Panc1 (cell line): ENCODE measurements at regions not wholly inside any gene's neighbourhood (a gene's known extent, or its start where the extent isn't known, plus 50 kb on each side); places are given as distances from the start of the nearest gene placed in this dataset.

Experiments used
- ATAC-seq: fragments of 200-7000 bp; cut with Tn5 transposase; 2 replicates; pipeline ENCODE4 v1.9.1; 2020; ENCODE audit warnings: mild to moderate bottlenecking, moderate library complexity
- BruUV-seq: library from RNA; stranded (reverse); fragments of 400-500 nt; replicated peaks from 2 replicates; lab custom pipeline; 2021; lab: Mats Ljungman, UMichigan
- CTCF ChIA-PET: fragments of 300-600 bp; sonication (Branson Sonifier 250); formaldehyde crosslinking; loops from one replicate; lab custom pipeline; 2022; ENCODE audit warnings: antibody characterized with exemption; lab: Charles Lee
- POLR2A ChIA-PET: fragments of 300-600 bp; sonication (Branson Sonifier 250); formaldehyde crosslinking; loops from one replicate; lab custom pipeline; 2022; ENCODE audit warnings: antibody characterized with exemption; lab: Charles Lee
- DNase-seq: peaks from one replicate; pipeline ENCODE4 v3.0.0-alpha.2; 2010; ENCODE audit warnings: low read depth, low spot score
- H3K27ac ChIP-seq: 2 replicates; pipeline ENCODE4 v1.5.1; 2011; ENCODE audit warnings: mild to moderate bottlenecking, low read length, inconsistent platforms
- H3K27me3 ChIP-seq: fragments of 200-500 bp; sonication (Bioruptor generic); 2 replicates; pipeline ENCODE4 v1.6.0; 2014; ENCODE audit warnings: low read length, inconsistent platforms; ENCODE audit not compliant: control insufficient read depth, insufficient read depth
- H3K36me3 ChIP-seq: fragments of 200-500 bp; sonication (Bioruptor generic); 2 replicates; pipeline ENCODE4 v1.5.1; 2014; ENCODE audit warnings: inconsistent platforms, mild to moderate bottlenecking, low read length, moderate library complexity; ENCODE audit not compliant: control insufficient read depth, insufficient read depth
- H3K4me1 ChIP-seq: 2 replicates; pipeline ENCODE4 v1.5.1; 2011; ENCODE audit warnings: inconsistent platforms, mild to moderate bottlenecking, low read length, moderate library complexity; ENCODE audit not compliant: control insufficient read depth, insufficient read depth
- H3K4me3 ChIP-seq, 2 experiments: 2 replicates each; pipeline ENCODE4 v1.5.1; 2011 to 2012; ENCODE audit warnings: low read depth in 2 of 2, low read length in 2 of 2, mild to moderate bottlenecking in 2 of 2, inconsistent platforms in 1 of 2, moderate library complexity in 1 of 2
- H3K9me3 ChIP-seq: fragments of 200-500 bp; sonication (Bioruptor generic); 2 replicates; pipeline ENCODE4 v1.5.1; 2014; ENCODE audit warnings: low read depth, mild to moderate bottlenecking, inconsistent platforms, low read length, moderate library complexity; ENCODE audit not compliant: control insufficient read depth, insufficient read depth
- POLR2AphosphoS5 ChIP-seq: IDR thresholded peaks from 2 replicates; pipeline ENCODE4 v1.6.1; 2012; ENCODE audit warnings: mild to moderate bottlenecking, low read depth, low read length, moderate library complexity
- SIN3A ChIP-seq: IDR thresholded peaks from 2 replicates; pipeline ENCODE4 v1.6.1; 2012; ENCODE audit warnings: low read depth, mild to moderate bottlenecking, low read length, moderate library complexity, borderline replicate concordance; ENCODE audit not compliant: insufficient read depth
- TCF7L2 ChIP-seq: IDR thresholded peaks from 2 replicates; pipeline ENCODE4 v1.6.1; 2011; ENCODE audit warnings: mild to moderate bottlenecking, low read depth, low read length, inconsistent platforms
- in situ Hi-C: cut with HindIII; loops from 2 replicates; pipeline ENCODE4 v1.10.0; 2016; ENCODE audit warnings: low sequenced_read_pairs, low pct_unique_long_range_greater_than_20kb
- intact Hi-C: fragments of 100-400 bp; cut with micrococcal nuclease; formaldehyde crosslinking; loops from one replicate; pipeline ENCODE4 v1.10.0; 2022; ENCODE audit not compliant: unreplicated experiment
- TF ChIP-seq, protein P1 (sequence below), 2 experiments: IDR thresholded peaks; 2 replicates each; pipeline ENCODE4 v1.6.1; 2011 to 2012; ENCODE audit warnings: low read depth in 2 of 2, control low read depth in 1 of 2, low read length in 1 of 2, mild to moderate bottlenecking in 1 of 2, moderate library complexity in 1 of 2; ENCODE audit not compliant: insufficient read depth in 1 of 2
- TF ChIP-seq, protein P2 (sequence below): fragments of 450-650 bp; IDR thresholded peaks from 2 replicates; pipeline ENCODE4 v1.5.1; 2017; ENCODE audit warnings: mild to moderate bottlenecking

DNA sequence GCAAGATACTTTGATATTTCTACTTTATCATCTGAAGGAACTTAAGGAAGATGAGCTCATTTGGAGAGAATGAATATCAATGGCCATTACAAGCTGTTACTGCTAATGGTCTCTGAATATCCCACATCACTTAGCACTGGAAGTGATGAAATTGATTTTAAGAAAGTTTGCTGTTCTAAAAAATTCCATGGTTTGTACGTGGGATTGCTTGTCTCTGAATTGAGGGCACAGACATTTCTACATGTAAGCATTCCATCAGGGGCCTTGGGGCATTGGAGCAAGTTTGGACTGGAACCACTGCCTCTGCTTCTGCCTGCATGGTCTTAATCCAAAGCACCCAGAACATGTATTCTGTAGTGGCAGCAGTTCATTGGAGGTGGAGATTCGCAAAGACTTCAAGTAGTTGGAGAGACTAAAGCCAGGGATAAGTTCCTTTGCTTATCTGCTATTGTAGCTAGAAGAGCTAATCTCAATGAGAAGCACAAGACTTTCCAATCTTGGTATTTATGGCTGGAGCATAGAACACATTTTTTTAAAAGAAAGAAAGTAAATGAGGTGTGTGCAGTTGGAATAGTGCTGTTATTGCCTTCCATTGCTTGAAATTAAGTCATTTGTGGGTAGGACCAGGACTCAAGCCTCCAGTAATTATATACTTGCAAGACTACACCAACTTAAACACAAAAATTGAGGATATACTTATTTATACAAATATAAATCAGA lies 424.2 kb downstream of the SPATA31D1 start:
- no peaks in the 10 kb centered on the region for H3K27me3 ChIP-seq
- in situ Hi-C loops = no loop called here
- intact Hi-C loops = no loop called here
- H3K36me3 ChIP-seq = no peaks in the 10 kb centered on the region
- H3K27ac ChIP-seq = no peak overlapping the region
- POLR2A ChIA-PET = no interaction called here
- no peaks in the 10 kb centered on the region for H3K4me1 ChIP-seq
- ATAC-seq = no peak
- CTCF ChIA-PET = no interaction called here
- no TSS peak for BruUV-seq
- TF ChIP-seq, protein P1, sequence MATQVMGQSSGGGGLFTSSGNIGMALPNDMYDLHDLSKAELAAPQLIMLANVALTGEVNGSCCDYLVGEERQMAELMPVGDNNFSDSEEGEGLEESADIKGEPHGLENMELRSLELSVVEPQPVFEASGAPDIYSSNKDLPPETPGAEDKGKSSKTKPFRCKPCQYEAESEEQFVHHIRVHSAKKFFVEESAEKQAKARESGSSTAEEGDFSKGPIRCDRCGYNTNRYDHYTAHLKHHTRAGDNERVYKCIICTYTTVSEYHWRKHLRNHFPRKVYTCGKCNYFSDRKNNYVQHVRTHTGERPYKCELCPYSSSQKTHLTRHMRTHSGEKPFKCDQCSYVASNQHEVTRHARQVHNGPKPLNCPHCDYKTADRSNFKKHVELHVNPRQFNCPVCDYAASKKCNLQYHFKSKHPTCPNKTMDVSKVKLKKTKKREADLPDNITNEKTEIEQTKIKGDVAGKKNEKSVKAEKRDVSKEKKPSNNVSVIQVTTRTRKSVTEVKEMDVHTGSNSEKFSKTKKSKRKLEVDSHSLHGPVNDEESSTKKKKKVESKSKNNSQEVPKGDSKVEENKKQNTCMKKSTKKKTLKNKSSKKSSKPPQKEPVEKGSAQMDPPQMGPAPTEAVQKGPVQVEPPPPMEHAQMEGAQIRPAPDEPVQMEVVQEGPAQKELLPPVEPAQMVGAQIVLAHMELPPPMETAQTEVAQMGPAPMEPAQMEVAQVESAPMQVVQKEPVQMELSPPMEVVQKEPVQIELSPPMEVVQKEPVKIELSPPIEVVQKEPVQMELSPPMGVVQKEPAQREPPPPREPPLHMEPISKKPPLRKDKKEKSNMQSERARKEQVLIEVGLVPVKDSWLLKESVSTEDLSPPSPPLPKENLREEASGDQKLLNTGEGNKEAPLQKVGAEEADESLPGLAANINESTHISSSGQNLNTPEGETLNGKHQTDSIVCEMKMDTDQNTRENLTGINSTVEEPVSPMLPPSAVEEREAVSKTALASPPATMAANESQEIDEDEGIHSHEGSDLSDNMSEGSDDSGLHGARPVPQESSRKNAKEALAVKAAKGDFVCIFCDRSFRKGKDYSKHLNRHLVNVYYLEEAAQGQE (IDR thresholded peaks at IDR 0.05; ENCODE audit: insufficient read depth in 1 of 2, low read depth in 2 of 2, low read length in 1 of 2) = no peak
- TF ChIP-seq, protein P2, sequence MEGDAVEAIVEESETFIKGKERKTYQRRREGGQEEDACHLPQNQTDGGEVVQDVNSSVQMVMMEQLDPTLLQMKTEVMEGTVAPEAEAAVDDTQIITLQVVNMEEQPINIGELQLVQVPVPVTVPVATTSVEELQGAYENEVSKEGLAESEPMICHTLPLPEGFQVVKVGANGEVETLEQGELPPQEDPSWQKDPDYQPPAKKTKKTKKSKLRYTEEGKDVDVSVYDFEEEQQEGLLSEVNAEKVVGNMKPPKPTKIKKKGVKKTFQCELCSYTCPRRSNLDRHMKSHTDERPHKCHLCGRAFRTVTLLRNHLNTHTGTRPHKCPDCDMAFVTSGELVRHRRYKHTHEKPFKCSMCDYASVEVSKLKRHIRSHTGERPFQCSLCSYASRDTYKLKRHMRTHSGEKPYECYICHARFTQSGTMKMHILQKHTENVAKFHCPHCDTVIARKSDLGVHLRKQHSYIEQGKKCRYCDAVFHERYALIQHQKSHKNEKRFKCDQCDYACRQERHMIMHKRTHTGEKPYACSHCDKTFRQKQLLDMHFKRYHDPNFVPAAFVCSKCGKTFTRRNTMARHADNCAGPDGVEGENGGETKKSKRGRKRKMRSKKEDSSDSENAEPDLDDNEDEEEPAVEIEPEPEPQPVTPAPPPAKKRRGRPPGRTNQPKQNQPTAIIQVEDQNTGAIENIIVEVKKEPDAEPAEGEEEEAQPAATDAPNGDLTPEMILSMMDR = no peak
- TF ChIP-seq TCF7L2 (no peak), POLR2AphosphoS5 (no peak), SIN3A (no peak)
- no peak for DNase-seq
- H3K9me3 ChIP-seq = no peaks in the 10 kb centered on the region
- H3K4me3 ChIP-seq = no peak overlapping the region

DNA sequence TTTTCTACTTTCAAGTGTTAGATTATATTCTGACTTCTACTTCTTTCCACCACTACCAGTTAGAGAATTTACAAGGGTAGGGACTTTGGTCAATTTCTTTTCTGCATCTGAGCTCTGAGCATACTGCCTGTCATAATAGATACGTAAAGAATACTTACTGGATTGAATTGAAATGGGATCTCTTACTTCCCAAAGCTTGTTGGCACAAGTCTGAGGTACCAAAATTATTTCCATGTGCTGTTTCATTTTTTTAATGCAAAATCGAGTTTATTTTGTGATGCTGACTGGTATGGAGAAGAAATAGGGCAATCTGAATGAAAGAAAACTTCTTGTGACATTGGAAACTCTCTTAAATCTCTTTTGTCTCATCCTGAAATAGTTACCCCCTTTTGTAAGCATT lies 428.9 kb downstream of the SPATA31D1 start:
- CTCF ChIA-PET = no interaction called here
- H3K27me3 ChIP-seq = no peaks in the 10 kb centered on the region
- intact Hi-C loops (no loop called here), in situ Hi-C loops (no loop called here)
- TF ChIP-seq, protein P2 = no peak
- no peak for TF ChIP-seq TCF7L2
- TF ChIP-seq POLR2AphosphoS5 = no peak
- no peak overlapping the region for H3K4me3 ChIP-seq
- ATAC-seq (no peak), DNase-seq (no peak)
- no peaks in the 10 kb centered on the region for H3K9me3 ChIP-seq
- H3K4me1 ChIP-seq = no peaks in the 10 kb centered on the region
- H3K27ac ChIP-seq = no peak overlapping the region
- H3K36me3 ChIP-seq = no peaks in the 10 kb centered on the region
- no TSS peak for BruUV-seq
- POLR2A ChIA-PET = no interaction called here
